ENCODE measurements at regions not wholly inside any gene's neighbourhood (a gene's known extent, or its start where the extent isn't known, plus 50 kb on each side); places are given as distances from the start of the nearest gene placed in this dataset.

GRCh38 chr20:55782224-55782911, 223.0 kb downstream of the CBLN4 start:
- no peak for DNase-seq

- no peak for DNase-seq
Measured at GRCh38 chr20:55778796-55779195, 226.5 kb downstream of the CBLN4 start.

DNA sequence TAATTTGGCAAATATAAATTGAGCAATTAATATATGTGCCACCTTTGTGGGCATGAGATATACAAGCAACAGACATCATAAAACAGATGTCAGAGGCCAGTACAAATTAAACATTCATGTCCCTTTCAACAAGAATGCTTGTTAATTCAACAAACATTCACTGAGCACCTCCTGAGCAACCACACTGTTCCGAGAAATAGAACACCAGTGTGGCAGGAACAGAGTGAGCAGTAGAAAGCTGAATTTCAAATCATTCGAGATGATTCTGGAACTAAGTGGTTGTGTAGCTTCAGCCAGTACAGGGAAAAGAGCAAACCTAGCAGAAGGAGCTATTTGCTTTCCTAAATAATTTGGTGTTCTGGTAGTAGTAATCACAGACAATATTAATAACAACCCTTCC, 227.7 kb downstream of the CBLN4 start:
- DNase-seq = no peak

- no peak for DNase-seq
Measured at GRCh38 chr20:55776176-55776575, 229.1 kb downstream of the CBLN4 start.

GRCh38 chr20:55774628-55775027, 230.7 kb downstream of the CBLN4 start:
- DNase-seq = no peak

DNA sequence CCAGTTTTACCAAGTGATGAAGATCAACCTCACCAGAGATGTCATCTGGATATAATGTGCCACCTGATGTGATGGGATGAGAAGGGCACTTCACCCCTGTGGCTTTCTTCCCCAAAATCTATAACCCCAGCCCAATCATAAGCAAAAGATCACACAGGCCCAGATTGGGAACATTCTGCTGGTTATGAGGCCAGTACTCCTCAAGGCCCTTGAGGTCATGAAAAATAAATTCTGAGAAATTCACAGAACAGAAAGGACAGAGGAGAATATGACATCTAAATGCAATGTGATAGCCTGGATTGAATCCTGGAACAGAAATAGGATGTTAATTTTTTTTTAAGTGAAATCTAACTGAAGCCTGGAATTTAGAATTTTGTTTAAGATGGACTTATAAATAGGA, 243.5 kb downstream of the CBLN4 start:
- DNase-seq = no peak

GRCh38 chr20:55761100-55761499, 244.2 kb downstream of the CBLN4 start:
- no peak for DNase-seq

DNA sequence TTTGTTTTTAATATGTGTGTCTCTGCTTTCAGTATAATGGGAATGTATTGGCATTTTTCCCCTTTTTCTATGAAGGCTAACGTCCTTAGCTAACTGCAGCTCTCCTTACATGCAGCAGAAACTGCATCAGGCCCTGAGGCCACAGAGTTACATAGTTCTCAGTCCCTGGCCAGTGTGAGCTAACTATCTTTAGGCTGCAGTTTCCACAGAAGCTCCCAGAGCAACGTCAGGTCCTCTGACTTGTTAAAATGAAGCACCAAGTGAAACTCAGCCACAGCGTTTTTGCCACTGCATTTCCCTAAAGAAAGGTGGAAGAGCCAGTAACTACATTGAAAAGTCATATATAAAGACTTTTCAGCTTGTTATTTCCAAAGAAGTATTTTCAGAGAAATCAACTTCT, 244.7 kb downstream of the CBLN4 start:
- DNase-seq = no peak

DNA sequence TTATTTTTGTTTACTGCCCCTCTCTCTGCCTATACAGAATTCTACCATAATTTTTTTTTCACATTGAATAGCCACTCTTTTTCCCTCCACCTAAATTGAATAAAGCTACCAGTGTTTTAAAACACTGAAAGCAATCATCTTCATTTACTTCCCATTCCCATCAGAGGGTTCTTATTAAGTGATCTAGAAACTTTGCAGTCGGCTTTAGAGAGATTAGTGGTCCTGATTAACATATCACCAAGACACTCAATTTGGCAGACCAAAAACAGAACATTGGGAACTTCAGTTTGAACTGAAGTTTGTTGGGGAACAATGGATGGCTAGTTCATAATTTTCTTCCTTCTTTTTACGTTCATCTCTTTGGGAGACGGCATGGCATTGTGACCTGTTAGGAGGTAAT, 249.5 kb downstream of the CBLN4 start:
- no peak for DNase-seq

GRCh38 chr20:55755411-55755810, 249.9 kb downstream of the CBLN4 start:
- DNase-seq = no peak

DNA sequence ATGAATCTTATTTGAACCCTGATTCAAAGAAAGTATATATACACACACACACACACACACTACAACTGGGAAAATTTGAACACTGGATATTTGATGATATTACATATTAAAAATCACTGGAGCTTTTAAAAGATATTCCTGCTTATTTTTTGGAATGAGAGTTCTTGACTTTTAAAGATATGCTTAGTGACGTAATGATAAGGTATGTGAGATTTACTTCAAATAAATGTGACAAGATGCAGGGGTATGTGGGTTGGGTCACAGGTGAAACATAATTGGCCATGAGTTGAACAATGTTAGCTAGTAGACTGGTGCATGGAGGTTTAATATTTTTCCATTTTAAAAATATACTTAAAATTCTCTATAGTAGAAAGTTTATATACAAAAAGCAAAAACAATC, 258.6 kb downstream of the CBLN4 start:
- no peak for DNase-seq

- no peak for DNase-seq
Measured at GRCh38 chr20:55745840-55746239, 259.5 kb downstream of the CBLN4 start.

DNA sequence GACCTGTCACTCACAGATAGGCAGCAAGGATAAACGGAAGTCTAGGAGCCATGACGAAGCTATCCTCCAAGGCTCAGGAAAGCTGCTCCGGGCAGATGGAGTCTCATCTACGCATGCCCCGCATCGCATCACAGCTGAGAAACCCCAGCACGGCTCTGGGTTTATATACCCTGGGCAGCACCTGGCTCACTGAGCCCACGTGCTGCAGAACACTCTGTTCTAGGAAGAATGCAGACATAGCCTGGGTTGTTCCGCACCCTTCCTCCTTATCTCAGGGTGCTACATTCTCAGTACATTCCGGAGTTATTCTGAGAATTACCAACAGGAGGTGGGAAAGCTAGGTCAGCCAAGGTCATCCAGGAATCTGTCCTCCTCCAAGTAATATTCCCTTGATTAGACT, 260.4 kb downstream of the CBLN4 start:
- DNase-seq = no peak

DNA sequence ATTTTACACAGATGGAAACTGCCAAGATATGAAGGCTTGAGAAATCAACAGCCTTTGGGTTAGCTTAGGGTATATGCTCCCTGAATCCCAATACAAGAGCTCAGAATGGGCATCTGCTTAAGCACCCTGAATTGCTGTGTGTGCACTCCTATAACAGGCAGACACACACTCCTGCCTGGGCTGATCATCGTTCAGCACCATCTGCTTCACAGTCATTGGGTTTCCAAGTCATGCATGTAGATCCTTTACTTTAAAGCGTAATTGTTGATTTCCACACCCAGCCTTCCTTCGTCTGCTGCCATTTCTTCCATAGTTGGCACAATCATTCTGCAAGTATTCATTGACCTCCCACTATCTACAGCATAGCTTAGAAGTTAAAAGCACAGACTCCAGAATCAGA, 263.5 kb downstream of the CBLN4 start:
- DNase-seq = no peak

DNA sequence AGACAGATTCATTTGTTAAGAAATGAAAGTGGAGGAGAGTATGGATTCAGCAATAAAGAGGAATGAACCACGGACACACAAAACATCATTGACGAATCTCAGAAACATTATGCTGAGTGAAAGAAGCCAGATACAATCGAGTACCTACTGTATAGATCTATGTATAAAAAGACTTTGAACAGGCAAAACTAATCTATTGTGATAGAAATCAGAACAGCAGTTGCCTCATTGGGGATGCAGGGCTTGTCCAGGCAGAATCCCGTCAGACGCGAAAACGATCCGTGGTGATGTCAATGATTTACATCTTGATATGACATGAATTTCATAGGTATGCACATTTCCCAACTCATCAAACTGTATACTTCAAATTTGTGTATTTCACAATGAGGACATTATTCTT, 265.2 kb downstream of the CBLN4 start:
- DNase-seq = no peak

GRCh38 chr20:55730321-55730720, 275.0 kb downstream of the CBLN4 start:
- DNase-seq = no peak

- no peak for DNase-seq
Measured at GRCh38 chr20:55714736-55715135, 290.6 kb downstream of the CBLN4 start.

DNA sequence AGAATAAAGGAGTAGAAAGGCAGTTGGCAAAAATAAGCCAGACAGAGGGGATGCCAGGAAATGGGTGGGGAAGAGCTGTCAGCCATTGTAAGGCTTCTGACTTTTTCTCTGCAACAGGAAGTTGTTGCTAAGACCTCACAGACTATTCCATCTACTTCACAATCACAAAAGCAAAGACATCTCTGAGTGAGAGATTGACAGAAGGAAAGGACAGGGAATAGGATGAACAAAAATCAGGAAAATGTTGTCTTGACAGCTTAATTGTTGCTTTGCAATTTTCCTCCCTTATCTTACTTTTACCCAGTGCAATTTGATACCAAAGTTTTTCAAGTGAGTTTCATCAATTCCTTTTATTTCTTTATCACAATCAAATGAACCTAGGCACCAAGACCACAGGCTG, 291.2 kb downstream of the CBLN4 start:
- no peak for DNase-seq

- DNase-seq = no peak
Measured at GRCh38 chr20:55704458-55704857, 300.9 kb downstream of the CBLN4 start.

DNA sequence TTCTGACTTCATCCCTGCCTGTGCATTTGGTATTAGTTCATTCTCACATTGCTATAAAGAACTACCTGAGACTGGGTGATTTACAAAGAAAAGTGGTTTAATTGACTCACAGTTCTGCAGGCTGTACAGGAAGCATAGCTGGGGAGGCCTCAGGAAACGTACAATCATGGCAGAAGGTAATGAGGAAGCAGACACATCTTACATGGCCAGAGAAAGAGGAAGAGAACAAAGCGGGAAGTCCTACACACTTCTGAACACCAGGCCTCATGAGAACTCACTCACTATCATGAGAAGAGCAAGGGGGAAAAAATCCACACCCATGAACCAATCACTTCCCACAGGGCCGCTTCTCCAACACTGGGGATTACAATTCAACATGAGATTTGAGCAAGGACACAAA, 303.9 kb downstream of the CBLN4 start:
- DNase-seq = no peak

DNA sequence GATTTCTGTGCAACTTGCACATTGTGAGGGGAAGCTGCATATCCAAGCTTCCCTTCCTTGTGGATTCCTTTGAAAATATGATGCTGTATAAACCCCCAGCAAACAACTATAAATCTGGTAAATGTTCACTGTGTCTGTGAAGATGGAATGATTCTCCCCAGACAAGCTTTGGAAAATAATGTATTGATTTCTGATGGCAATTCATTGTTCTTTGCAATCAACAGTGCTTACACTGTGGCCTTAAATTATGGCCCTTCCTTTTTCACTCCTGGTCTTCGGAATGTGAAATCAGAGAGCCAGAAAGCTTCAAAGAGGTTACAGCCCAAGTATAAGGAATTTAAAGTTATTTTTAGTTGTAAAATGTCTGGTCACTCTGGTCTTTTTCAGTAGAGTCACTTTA, 308.8 kb downstream of the CBLN4 start:
- DNase-seq = no peak

GRCh38 chr20:55693641-55694040, 311.7 kb downstream of the CBLN4 start:
- no peak for DNase-seq

DNA sequence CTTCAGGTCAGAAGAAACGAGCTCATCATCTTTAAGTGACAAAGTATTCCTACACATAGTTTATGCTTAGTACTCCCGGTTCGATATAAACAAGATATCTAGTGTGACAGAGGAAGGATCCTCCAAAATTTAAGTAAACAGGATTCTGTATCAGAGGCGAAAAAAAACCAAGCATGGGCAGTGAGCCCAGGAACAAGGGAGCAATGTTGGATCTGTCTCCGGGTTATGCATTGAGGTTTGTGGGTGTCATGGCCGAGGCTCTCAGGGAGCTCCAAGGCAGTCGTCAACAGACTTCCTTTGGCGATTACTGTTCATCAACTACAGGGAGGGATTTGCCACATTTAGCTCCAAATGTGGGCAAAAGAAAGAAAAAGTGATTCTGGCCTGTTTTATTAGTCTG, 319.5 kb downstream of the CBLN4 start:
- no peak for DNase-seq

DNA sequence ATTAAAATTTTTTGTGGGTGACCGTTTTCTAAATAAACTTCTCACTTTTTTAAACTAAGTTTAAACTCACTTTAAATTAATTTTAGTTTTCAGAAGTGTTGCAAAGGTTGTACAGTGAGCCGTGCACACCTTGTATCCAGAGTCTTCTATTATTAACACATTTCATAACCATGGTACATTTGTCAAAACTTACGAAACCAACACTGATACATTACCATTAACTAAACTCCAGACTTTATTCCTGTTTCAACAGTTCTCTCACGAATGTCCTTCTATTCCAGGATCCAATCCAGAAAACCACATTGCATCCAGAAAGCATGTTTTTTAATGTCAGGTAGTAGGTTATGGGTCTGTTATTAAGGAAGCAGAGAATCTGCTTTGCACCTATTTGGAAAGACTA, 319.9 kb downstream of the CBLN4 start:
- DNase-seq = no peak

DNA sequence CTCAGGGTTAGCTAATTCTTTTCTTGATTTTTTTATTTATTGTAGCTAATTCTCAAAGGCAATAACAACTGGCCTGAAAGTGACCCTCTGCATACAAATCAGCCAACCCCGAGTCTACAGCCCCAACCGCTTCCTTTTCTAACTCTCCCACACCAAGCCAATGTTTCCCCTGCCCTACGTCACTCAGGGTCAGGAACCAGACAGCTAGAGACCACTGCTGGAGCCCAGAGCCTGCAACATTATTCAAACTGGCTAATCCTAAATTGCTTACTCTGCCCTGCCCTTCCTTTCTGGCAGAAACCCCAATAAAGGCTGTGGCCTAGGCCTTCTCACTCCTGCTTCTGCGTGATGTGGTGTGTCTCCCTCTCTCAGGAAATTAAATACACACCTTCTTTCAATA, 320.7 kb downstream of the CBLN4 start:
- DNase-seq = no peak

All from NCI-H774 (cell line).